ENCODE measurements at regions not wholly inside any gene's neighbourhood (a gene's known extent, or its start where the extent isn't known, plus 50 kb on each side); places are given as distances from the start of the nearest gene placed in this dataset.

- TF ChIP-seq, protein P1, sequence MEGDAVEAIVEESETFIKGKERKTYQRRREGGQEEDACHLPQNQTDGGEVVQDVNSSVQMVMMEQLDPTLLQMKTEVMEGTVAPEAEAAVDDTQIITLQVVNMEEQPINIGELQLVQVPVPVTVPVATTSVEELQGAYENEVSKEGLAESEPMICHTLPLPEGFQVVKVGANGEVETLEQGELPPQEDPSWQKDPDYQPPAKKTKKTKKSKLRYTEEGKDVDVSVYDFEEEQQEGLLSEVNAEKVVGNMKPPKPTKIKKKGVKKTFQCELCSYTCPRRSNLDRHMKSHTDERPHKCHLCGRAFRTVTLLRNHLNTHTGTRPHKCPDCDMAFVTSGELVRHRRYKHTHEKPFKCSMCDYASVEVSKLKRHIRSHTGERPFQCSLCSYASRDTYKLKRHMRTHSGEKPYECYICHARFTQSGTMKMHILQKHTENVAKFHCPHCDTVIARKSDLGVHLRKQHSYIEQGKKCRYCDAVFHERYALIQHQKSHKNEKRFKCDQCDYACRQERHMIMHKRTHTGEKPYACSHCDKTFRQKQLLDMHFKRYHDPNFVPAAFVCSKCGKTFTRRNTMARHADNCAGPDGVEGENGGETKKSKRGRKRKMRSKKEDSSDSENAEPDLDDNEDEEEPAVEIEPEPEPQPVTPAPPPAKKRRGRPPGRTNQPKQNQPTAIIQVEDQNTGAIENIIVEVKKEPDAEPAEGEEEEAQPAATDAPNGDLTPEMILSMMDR (IDR thresholded peaks at IDR 0.05; ENCODE audit: unreplicated experiment), result no peak
- CTCF ChIA-PET, result no interaction called here
- H3K27ac Mint-ChIP-seq (ENCODE audit: unreplicated experiment), result no peak overlapping the region
- no peak overlapping the region for H3K4me3 Mint-ChIP-seq (ENCODE audit: low read depth, unreplicated experiment)
- no peaks in the 10 kb centered on the region for H3K27me3 Mint-ChIP-seq (ENCODE audit: unreplicated experiment)
- intact Hi-C loops (cut with micrococcal nuclease; ENCODE audit: unreplicated experiment), result no loop called here
- BruUV-seq (replicated peaks), result no TSS peak
- no peaks in the 10 kb centered on the region for H3K4me1 Mint-ChIP-seq (ENCODE audit: low read depth, unreplicated experiment)
- H3K36me3 Mint-ChIP-seq (ENCODE audit: insufficient read depth, unreplicated experiment), result no peaks in the 10 kb centered on the region
- peaks cover 3% of the 10 kb centered on the region for H3K9me3 Mint-ChIP-seq (ENCODE audit: low read depth, unreplicated experiment)
- DNase-seq, result no peak
These were observed 391.7 kb downstream of the WDR72 start for GRCh38 chr15:53367740-53368139.

- Mint-ChIP-seq H3K27me3 (ENCODE audit: unreplicated experiment) (no peaks in the 10 kb centered on the region), H3K27ac (ENCODE audit: unreplicated experiment) (no peak overlapping the region)
- CTCF ChIA-PET, result no interaction called here
These were observed 398.6 kb downstream of the WDR72 start for GRCh38 chr15:53360881-53361280.

DNA sequence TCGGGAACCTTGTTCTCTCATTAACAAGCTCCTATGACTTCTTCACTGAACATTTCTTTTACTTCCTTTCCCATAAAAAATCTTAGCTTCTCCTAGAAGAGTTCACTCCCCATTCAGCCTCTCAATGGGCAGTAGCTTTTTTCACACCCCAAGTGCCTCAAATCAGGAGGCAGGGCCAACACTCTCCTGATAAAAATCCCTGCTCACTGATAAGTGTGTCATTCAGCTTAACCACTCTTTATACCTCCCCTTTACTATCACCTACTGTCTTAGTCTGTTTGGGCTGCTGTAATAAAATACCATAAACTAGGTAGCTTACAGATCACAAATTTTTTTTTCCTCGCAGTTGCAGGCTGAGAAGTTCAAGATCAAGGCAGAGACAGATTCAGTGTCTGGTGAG is 400.4 kb downstream of the WDR72 start:
- CTCF ChIA-PET, result no interaction called here
- Mint-ChIP-seq H3K4me1 (ENCODE audit: low read depth, unreplicated experiment) (no peaks in the 10 kb centered on the region), H3K36me3 (ENCODE audit: insufficient read depth, unreplicated experiment) (no peaks in the 10 kb centered on the region), H3K27ac (ENCODE audit: unreplicated experiment) (no peak overlapping the region), H3K27me3 (ENCODE audit: unreplicated experiment) (no peaks in the 10 kb centered on the region), H3K4me3 (ENCODE audit: low read depth, unreplicated experiment) (no peak overlapping the region), H3K9me3 (ENCODE audit: low read depth, unreplicated experiment) (no peaks in the 10 kb centered on the region)
- no peak for DNase-seq
- intact Hi-C loops (cut with micrococcal nuclease; ENCODE audit: unreplicated experiment), result no loop called here
- BruUV-seq (replicated peaks), result no TSS peak
- TF ChIP-seq, protein P1 (IDR thresholded peaks at IDR 0.05; ENCODE audit: unreplicated experiment), result no peak

More at GRCh38 chr15:53360881-53361280, 398.6 kb downstream of the WDR72 start:
- no peak for DNase-seq
- BruUV-seq (replicated peaks), result no TSS peak
- Mint-ChIP-seq H3K4me3 (ENCODE audit: low read depth, unreplicated experiment) (no peak overlapping the region), H3K9me3 (ENCODE audit: low read depth, unreplicated experiment) (no peaks in the 10 kb centered on the region), H3K4me1 (ENCODE audit: low read depth, unreplicated experiment) (no peaks in the 10 kb centered on the region), H3K36me3 (ENCODE audit: insufficient read depth, unreplicated experiment) (no peaks in the 10 kb centered on the region)
- intact Hi-C loops (cut with micrococcal nuclease; ENCODE audit: unreplicated experiment), result no loop called here
- TF ChIP-seq, protein P1 (IDR thresholded peaks at IDR 0.05; ENCODE audit: unreplicated experiment), result no peak

- Mint-ChIP-seq H3K9me3 (ENCODE audit: low read depth, unreplicated experiment) (peaks cover 3% of the 10 kb centered on the region), H3K27ac (ENCODE audit: unreplicated experiment) (no peak overlapping the region), H3K4me1 (ENCODE audit: low read depth, unreplicated experiment) (no peaks in the 10 kb centered on the region), H3K27me3 (ENCODE audit: unreplicated experiment) (no peaks in the 10 kb centered on the region), H3K36me3 (ENCODE audit: insufficient read depth, unreplicated experiment) (no peaks in the 10 kb centered on the region), H3K4me3 (ENCODE audit: low read depth, unreplicated experiment) (no peak overlapping the region)
- DNase-seq, result no peak
- CTCF ChIA-PET, result no interaction called here
- TF ChIP-seq, protein P1 (IDR thresholded peaks at IDR 0.05; ENCODE audit: unreplicated experiment), result no peak
- intact Hi-C loops (cut with micrococcal nuclease; ENCODE audit: unreplicated experiment), result no loop called here
- no TSS peak for BruUV-seq (replicated peaks)
These were observed 404.6 kb downstream of the WDR72 start for GRCh38 chr15:53354874-53355273.
